GM21825 (cell line): ENCODE measurements at regions not wholly inside any gene's neighbourhood (a gene's known extent, or its start where the extent isn't known, plus 50 kb on each side); places are given as distances from the start of the nearest gene placed in this dataset.

ENCODE experiments used
- ATAC-seq: cut with Tn5 transposase; IDR thresholded peaks from one replicate; pipeline ENCODE4 v1.9.1; 2021; ENCODE audit warnings: mild to moderate bottlenecking, moderate library complexity; ENCODE audit not compliant: unreplicated experiment

GRCh38 chr7:142420554-142421362, 162.9 kb upstream of the PRSS58 start:
- no peak for ATAC-seq

GRCh38 chr7:142418326-142418725, 160.5 kb upstream of the PRSS58 start:
- no peak for ATAC-seq

- ATAC-seq: no peak
Measured at GRCh38 chr7:142414915-142415314, 157.1 kb upstream of the PRSS58 start.

- peak; percentile 78 for ATAC-seq
Measured at GRCh38 chr7:142414135-142414534, 156.3 kb upstream of the PRSS58 start.

- ATAC-seq: no peak
Measured at GRCh38 chr7:142413280-142414000, 155.6 kb upstream of the PRSS58 start.

- peak; percentile 85 for ATAC-seq
Measured at GRCh38 chr7:142412551-142413193, 154.8 kb upstream of the PRSS58 start.

GRCh38 chr7:142409471-142409870, 151.6 kb upstream of the PRSS58 start:
- ATAC-seq: no peak

- no peak for ATAC-seq
Measured at GRCh38 chr7:142408794-142409193, 150.9 kb upstream of the PRSS58 start.

- ATAC-seq: no peak
Measured at GRCh38 chr7:142407939-142408570, 150.2 kb upstream of the PRSS58 start.

GRCh38 chr7:142405122-142405765, 147.4 kb upstream of the PRSS58 start:
- ATAC-seq: no peak

GRCh38 chr7:142401951-142402350, 144.1 kb upstream of the PRSS58 start:
- no peak for ATAC-seq

- no peak for ATAC-seq
Measured at GRCh38 chr7:142400042-142400533, 142.2 kb upstream of the PRSS58 start.

GRCh38 chr7:142391191-142391992, 133.5 kb upstream of the PRSS58 start:
- ATAC-seq: no peak

- ATAC-seq: no peak
Measured at GRCh38 chr7:142389544-142389943, 131.7 kb upstream of the PRSS58 start.

- ATAC-seq: peak; percentile 77
Measured at GRCh38 chr7:142385491-142386340, 127.9 kb upstream of the PRSS58 start.

- no peak for ATAC-seq
Measured at GRCh38 chr7:142384493-142384922, 126.7 kb upstream of the PRSS58 start.

GRCh38 chr7:142383841-142384492, 126.1 kb upstream of the PRSS58 start:
- no peak for ATAC-seq

- ATAC-seq: no peak
Measured at GRCh38 chr7:142381727-142382390, 124.0 kb upstream of the PRSS58 start.
